Left renal pelvis (tissue), 4 donors: ENCODE measurements at regions not wholly inside any gene's neighbourhood (a gene's known extent, or its start where the extent isn't known, plus 50 kb on each side); places are given as distances from the start of the nearest gene placed in this dataset.
"Not testable (repeated sequence)": the region's sequence is repeated elsewhere in the genome, so short reads cannot be mapped to it uniquely, and the experiment has no call there.

ENCODE experiments used
- DNase-seq, 4 donors: peaks; one replicate each; pipeline ENCODE4 v3.0.0-alpha.2; 2013; ENCODE audit warnings: low read depth in 4 of 4, low spot score in 3 of 4

DNA sequence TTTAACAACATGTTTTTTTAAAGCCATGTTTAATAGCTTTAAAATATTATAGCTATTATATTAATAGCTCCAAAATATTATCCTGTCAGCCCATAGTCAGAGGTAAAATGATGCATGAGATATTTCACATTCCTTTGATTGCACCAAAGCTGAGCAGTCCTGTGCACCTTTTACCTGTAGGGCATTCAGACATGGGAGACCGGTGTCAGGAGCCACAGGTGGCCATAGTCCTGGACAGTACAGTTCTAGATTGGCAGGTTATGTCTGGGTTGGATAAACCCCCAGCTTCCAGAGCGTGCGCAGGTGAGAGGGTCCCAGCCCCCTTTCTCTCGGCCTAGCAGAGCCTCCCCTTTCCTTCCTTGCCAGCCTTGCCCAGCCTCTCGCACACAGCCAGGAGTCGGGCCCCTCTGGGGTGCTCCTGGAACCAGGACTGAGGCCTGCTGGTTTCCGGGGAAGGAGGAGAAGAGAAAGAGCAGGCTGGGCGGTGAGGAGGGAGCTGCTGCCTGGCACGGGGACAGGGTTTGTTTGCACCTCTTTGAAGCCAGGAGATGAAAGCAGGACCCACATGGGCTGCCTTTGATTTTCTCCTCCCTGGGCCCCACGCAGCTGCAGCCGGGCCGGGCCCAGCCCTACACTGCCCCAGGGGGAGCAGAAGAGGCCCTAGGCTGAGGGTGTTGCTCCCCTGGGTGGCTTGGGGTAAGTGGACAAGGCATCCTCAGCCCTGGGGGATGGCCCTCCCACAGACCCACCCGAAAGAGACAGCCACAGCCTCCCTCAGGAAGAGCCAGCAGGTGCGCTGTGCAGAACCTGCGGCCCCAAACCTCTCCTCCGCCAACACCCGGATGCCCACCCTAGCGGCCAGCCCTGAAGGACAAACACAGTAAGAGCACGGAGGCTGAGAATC is 75.2 kb upstream of the TARDBP start:
- DNase-seq: no peak

DNA sequence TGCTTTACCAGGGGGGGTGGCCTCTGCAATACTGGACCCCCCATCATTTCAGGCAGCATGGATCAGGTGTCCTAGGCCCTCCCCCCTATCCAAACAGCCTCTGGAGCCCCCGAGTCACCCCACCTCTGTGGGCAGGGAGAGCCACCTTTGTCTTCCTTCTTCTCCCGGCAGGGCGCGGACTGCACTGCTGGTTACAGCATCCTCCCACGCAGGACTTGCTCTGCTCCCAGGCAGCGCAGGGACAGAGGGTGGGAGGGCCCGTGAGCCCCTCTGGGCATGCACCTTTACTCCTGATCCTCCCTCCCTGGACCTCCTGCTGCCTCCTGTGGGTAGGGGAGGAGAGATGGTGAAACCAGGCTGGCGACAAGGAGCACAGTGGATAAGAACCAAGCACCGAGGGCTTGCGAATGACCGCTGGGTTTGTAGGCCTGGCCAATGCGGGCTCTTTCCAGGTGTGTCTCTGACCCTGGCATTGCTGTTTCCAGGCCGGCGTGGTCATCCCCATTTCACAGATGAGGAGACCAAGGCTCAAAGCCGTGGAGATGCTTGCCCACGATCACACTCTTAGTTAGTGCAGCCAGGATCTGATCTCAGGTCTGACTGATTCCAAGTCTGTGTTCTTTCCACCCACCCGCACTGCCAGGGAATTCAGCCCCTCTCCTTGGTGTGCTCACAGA is 73.6 kb upstream of the TARDBP start:
- no peak for DNase-seq

DNA sequence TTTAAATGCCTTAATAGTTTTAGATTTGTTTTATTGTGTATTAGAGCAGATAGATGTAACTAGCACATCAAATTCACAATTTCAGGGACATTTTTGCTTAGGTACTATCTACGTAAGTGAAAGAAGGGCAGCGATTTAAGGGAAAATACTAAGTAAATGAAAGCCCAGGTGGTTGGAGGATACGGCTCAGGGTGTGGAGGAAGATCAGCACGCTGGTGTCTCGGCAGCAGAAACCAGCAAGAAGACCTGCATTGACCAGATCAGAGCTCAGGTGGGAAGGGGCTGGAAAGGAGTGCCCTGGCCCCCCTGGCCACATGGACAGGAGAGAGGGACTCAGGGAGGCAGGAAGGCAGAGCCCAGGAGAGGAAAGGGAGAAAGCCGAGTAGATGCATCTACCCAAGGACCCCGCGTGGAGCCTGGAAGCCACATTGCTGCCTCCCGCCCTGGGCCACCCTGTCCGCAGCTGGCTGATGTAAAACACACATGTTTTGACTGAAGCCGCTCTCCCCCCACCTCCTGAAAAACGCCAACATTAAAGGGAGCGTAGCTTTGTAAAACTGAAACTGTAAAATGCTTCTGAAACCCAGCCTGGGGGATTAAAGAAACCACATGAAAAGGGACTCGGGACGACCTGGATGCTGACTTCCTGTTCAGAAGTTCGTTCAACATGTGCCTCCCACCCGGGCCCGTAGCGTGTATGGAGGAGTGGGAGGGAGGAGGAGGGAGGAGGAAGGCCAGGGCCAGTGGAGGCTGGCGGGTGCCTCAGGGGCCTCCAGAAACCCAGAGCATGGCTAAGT is 72.6 kb upstream of the TARDBP start:
- peak in 1 of 4 donors; percentile 18 for DNase-seq

DNA sequence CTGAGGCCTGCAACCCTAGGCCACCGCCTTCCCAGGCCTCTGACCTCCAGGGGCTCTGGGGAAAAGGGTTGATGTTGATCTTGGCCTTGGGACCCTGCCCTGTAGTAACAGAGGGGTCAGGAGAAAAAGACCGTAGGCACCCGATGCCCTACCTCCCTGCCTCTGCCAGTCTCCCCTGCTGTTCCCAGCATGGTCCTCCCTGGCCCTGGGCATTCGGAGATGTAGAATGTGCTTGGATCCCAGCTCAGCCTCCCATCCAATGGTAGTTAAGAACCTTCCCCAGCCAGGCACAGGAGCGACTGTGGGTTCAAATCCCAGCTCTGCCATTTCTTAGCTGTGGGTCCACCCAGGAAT is 72.0 kb upstream of the TARDBP start:
- DNase-seq: no peak

DNA sequence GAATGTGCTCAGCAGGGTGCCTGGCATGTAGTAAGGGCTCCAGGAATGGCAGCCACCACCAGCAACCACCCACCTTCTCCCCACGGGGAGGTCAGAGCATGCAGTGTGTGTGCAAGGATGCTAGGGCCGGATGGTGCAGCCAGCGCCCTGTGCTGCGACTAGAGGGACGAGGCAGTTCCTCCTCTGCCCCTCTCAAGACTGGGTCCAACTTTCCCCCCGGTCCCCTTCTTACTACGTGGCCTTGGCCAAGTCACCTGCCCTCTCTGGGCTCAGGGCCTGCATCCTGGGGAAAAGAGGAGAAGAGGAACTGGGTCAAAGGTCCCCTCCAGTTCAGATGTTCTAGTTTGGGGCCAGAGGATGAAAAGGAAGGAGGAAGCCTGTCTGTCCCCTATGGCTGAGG is 71.6 kb upstream of the TARDBP start:
- DNase-seq: no peak

DNA sequence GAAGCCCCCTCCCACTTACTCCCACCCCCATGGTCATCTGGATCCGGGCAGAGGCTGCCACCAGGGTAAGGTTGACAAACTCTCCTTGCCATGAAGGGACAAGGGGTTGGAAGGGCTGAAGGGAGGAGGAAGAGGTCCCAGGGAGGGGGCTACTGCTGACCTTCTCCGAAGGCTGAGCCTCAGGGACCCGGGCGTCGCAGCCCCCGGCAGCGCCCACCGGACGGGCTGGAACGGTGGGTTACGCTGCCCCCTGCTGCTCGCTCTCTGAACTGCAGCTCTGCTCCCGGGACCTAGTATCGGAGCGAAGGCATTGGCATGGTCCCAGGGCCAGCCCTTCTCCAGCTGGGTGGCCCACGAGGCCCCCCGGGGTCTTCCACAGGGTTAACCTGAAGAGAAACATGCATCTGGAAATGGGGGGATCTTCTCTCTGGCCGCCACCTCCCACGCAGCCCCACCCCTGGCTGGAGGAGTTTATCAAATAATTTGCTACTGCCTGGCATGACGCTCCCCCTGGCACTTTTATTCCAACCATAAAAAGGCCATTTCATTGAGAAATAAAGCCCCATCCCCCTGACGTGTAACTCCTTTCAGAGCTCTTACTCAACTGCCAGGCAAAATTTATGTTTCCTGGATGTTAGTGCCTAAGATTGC is 70.4 kb upstream of the TARDBP start:
- peak in 1 of 4 donors; percentile 34 for DNase-seq

DNA sequence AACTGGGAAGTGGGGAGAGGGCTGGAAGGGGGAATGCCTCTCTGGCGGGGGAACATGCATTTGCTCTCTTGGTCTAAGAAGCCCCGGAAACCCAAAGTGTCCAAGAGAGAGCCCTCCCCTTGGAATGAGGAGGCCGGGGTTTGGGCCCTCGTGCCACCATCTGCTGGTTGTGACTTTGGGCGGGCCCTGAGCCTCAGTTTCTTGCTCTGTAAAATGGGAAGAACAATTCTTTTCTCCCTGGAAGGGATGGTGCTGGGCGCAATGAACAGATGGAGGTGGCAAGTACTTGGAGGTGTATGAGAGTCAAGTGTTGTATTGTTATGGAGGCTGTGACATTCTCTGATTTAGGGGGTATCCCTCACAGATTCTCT is 69.9 kb upstream of the TARDBP start:
- no peak for DNase-seq

DNA sequence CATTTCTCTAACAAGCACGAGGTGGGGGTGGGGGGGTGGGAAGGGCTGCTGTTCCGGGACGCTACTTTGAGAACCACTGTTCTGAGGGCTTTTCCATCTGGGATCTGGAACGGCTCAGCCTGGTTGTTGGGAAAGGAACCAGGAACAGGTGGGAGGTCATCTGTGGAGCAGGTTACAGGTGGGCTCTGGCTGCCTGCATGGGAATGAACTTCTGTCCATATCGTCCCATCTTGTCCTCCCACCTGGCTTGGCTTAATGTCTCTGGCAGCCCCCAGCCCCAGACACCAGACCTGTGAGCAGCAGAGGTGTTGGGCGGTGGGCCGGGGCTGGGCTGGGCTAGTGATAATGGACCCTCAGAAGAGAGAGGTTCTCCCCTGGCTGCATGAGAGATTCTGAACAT is 69.4 kb upstream of the TARDBP start:
- DNase-seq: no peak

DNA sequence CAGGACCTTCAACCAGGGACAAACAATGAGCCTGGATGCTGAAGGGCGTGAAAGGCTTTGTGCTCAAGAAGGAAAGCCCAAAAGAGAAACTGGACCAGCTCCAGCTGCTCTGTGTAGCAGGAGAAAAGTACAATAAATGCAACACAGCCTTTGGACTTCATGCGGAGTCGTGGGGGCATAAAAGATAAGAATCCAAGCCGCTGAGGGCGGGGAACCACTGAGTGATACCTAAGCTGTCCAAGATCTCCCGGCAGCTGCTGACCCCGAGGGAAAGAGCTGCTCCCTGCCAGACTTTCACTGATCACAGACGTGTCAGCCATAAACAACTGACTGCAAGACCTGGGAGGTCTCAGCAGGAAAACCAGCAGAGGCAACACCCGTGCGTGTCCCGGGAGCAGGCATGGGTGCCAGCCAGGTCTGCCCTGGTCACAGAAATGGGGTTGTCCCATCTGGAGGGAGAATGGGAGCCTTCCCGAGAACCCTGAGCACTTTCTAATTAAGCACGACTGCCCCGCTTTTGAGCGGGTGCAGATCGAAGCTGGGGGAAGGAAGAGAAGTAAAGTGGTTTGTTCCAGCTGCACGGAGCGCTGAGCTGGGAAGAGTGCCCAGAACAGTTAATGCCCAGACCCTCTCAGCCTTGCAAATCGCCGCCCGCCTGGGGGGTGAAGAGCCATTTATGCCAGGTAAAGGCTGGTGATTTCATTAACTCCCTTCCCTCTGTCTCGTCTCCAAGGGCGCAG is 68.3 kb upstream of the TARDBP start:
- peak in 1 of 4 donors; percentile 24 for DNase-seq

DNA sequence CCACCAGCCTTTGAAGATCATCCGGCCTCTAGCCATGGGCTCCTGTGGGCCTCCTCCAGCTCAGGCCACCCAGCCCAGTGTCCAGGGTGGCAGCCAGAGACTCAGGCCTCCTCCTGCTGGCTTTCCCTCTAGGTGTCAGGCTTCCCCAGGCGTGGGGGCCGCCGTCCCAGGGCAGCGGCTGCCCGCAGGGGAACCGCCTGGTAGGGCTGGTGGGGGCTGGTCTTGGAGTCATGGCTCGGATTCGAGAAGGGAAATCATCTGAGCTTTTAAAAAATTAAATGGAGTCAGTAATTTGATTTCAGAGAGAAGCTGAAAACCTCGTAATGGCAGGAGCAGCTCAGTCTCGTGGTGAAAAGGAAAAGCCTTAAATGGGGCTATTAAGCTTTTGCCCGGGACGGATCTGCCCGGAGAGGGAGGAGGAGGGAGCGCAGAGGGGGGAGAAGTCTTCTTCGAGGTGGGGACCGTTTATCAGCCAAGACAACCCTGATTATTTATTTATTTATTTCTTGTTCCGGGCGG is 66.4 kb upstream of the TARDBP start:
- DNase-seq: no peak

DNA sequence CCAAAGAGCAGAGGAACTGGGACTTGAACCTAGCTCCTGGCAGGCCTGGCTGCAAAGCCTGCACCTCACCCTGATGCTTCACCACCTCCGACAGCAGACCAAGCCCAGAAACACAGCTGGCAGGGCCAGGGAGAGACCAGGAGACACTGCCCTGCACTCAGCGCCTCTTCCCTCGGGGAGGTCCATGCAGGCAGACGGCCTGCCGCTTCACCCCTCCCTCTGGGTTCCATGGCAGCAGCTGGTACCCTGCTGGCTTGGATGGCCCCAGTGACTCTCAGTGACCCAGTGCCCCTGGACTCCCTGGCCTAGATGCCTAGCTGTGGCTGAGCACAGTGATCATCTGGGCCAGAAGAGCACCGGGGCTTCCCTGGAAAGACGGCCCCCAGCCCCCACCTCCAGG is 65.3 kb upstream of the TARDBP start:
- DNase-seq: no peak

DNA sequence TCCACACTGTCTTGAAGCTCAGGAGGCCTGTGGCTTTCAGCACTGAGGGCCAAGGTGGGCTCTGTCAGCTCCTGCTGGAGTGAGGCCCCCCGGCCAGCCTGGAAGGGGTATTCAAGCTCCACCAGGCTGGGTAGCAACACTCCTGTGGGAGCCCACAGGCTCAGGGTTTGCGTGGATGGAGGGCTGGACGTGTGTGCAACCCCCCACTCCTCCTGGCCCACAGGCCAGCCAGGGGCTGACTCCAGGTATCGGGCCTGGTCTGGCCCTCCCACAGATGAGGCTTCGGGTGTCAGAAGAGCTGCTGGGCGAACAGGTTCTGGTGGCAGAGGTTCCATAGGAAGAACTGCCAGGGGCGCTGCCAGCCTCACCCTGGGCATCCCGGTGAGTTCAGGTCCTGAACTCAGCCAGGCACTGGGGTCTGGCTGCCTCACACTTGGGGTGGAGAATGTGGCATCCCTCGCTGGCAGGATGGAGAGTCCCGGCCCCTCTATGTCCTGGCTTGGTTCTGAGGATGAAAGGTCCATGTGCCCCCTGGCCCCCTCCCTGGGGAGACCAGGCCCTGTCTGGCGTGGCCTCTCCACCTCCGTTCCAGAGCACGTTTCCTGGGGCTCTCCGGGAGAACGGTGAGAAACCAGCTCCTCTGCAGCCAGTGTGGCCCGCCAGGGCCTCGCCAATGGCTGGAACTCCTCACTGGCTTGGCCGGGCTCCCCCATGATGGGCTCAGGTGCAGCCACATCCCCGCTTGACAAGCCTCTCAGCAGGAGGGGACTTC is 64.6 kb upstream of the TARDBP start:
- no peak for DNase-seq

DNA sequence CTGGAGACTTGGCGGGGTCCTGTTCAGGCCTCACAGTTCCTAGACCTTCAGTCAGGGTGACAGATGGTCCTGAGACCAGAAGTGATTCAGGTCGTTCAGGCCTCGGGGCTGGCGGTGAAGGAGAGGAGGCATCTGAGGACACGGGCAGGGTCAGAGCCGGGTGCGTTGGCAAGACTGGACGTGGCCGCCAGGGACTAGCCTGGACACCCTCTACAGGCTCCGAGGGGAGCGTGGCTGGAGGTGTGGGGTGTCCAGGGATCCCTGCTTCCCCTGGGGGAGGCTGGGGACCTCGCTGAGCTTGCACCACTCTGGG is 64.0 kb upstream of the TARDBP start:
- DNase-seq: no peak

DNA sequence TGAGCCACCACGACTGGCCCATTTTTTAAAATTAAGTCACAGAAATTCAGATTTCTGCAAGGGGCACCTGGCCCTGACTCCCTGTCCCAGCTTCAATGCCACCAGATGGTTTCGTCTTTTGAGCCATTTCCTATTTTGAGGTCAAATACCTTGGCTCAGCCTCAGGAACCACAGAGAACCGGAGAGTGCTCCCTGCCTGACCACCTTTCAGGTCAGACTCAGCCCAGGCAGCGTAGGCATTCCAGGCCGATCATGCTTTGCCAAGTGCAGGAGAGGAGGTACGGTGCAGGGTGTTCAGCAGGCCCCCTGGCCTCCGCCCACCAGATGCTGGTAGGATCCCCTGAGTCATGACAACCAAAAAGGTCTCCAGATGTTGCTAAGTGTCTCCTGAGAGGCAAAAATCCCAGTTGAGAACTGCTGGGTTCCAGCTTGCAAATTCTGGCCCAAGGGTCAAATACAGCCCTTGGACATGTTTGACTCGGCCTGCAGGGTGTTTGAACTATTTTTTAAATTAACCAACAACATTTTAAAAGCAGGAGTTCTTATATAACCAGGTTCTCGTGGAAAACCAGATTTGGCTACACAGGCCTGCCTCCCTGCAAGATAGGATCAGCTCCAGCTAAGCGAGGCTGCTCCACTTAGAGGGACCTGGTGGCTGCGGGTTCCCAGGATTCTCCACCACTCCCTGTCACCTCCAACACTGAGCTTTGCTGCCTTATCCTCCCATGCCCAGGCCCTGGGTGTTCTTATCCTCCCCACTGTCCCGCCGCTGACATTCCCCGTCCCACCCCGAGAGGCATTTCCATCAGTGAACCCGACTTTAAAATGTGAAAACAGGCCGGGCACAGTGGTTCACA is 61.9 kb upstream of the TARDBP start:
- no peak for DNase-seq

DNA sequence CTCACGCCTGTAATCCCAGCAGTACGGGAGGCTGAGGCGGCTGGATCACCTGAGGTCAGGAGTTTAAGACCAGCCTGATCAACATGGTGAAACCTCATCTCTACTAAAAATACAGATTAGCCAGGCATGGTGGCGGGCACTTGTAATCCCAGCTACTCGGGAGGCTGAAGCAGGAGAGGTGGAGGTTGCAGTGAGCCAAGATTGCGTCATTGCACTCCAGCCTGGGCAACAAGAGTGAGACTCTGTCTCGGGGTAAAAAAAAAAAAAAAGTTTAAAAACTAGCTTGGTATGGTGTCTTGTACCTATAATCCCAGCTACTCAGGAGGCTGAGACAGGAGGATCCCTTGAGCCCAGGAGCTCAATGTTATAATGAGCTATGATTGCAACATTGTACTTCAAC is 61.2 kb upstream of the TARDBP start:
- DNase-seq: not testable (repeated sequence)

DNA sequence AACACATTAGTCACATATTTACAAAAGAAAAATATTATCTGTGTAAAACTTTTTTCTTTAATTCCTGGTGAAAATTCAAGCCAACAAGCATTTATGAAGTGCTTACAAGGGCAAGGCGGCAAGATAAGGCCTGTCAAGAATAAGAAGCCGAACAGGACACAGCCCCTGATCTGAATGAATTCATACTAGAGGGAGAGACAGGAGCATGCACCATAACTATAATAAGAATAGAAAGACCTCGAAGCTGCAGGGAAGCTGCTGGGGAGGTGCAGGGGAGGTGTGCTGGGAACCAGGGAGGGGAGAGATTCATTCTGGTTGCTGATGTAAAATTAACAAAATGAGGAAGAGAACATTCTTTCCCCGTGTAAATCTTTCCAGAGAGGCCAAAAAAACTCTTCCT is 60.5 kb upstream of the TARDBP start:
- DNase-seq: no peak

DNA sequence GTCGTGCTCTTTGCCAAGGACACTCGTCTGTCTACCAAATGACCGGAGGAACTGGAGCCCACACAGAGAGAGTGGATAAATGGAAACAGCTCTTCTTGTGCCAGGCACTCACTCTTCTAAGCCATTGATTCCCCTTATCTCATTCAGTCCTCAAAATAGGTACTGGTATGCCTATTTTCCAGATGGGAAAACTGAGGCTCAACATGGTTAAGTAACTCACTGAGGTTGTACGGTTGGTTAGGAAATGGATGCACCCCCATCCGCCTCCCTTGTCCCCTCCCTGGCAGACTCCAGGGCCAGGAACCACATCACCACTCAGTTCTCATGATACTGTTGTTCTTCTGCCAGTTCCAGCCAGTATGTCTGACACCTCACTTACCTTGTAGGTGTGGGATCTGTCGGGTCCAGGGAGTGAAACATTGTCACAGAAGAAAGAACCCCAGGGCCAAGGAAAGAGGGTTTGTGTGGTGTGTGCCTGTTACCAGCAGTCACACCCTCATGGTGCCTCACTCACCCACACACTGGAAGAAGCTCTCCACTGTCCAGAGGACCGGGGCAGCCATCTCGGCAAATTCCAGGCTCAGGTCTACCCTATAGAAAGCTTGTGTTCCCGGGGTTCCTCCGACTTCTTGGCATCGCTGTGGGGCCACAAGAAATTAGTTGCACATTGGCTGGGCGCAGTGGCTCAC is 58.8 kb upstream of the TARDBP start:
- no peak for DNase-seq

DNA sequence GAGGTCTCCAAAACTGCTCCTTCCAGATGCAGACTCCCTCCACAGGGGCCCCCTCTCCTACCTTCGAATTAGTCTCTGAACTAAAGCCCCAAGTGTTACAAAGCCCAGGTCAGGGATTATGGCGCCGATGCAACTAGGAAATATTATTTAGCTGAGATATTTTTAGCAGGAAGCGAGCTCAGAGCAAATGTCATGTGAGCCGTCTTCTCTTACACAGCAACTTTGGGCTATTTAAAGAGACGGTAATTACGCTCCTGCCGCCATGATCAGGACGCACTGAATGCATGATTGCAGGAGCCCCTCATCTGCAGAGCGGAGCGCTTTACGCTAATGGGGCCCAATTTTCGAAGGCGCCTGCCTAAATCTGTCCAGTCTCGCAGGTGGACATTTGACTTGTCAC is 55.3 kb upstream of the TARDBP start:
- DNase-seq: no peak
